Loucy (cell line): ENCODE measurements at regions not wholly inside any gene's neighbourhood (a gene's known extent, or its start where the extent isn't known, plus 50 kb on each side); places are given as distances from the start of the nearest gene placed in this dataset.

ENCODE experiments used
- H2AFZ ChIP-seq: fragments of 200-600 bp; sonication (generic); 2 replicates; pipeline ENCODE4 v1.6.0; 2016; ENCODE audit warnings: antibody characterized with exemption, mild to moderate bottlenecking, low read length, moderate library complexity
- H3F3A ChIP-seq: fragments of 200-600 bp; 2 replicates; pipeline ENCODE4 v1.6.0; 2016; ENCODE audit warnings: antibody characterized with exemption, low read depth, mild to moderate bottlenecking
- H3K27me3 ChIP-seq: fragments of 200-600 bp; sonication (generic); 2 replicates; pipeline ENCODE4 v1.6.1; 2014; ENCODE audit warnings: low read length, mild to moderate bottlenecking; ENCODE audit not compliant: insufficient read depth, poor library complexity, severe bottlenecking
- H3K36me3 ChIP-seq: fragments of 200-600 bp; sonication (generic); 2 replicates; pipeline ENCODE4 v1.6.1; 2016; ENCODE audit warnings: low read length; ENCODE audit not compliant: insufficient read depth
- H3K4me1 ChIP-seq: fragments of 200-600 bp; sonication (generic); 2 replicates; pipeline ENCODE4 v1.5.1; 2014; ENCODE audit warnings: low read length, mild to moderate bottlenecking; ENCODE audit not compliant: insufficient read depth, poor library complexity, severe bottlenecking
- H3K4me2 ChIP-seq: fragments of 200-600 bp; sonication (generic); 2 replicates; pipeline ENCODE4 v1.6.0; 2014; ENCODE audit warnings: antibody characterized with exemption, low read length, low read depth, mild to moderate bottlenecking; ENCODE audit not compliant: poor library complexity, severe bottlenecking
- H3K4me3 ChIP-seq: fragments of 200-600 bp; sonication (generic); 2 replicates; pipeline ENCODE4 v1.5.1; 2014; ENCODE audit warnings: low read length, mild to moderate bottlenecking, mixed read lengths; ENCODE audit not compliant: poor library complexity, severe bottlenecking
- H3K79me2 ChIP-seq: fragments of 200-600 bp; sonication (generic); 2 replicates; pipeline ENCODE4 v1.6.1; 2014; ENCODE audit warnings: low read length; ENCODE audit not compliant: insufficient read depth
- H3K9ac ChIP-seq: fragments of 200-600 bp; sonication (generic); 2 replicates; pipeline ENCODE4 v1.6.0; 2014; ENCODE audit warnings: mild to moderate bottlenecking, low read depth, low read length, moderate library complexity; ENCODE audit not compliant: poor library complexity, severe bottlenecking
- H3K9me2 ChIP-seq: fragments of 200-600 bp; sonication (generic); replicated peaks from 2 replicates; pipeline ENCODE4 v1.6.1; 2016; ENCODE audit warnings: low read depth, low read length, mixed read lengths
- H3K9me3 ChIP-seq: fragments of 200-600 bp; sonication (generic); 2 replicates; pipeline ENCODE4 v1.6.1; 2014; ENCODE audit warnings: mild to moderate bottlenecking, antibody characterized with exemption, low read length, low read depth; ENCODE audit not compliant: insufficient read depth
- H4K20me1 ChIP-seq: fragments of 200-600 bp; sonication (generic); 2 replicates; pipeline ENCODE4 v1.6.0; 2014; ENCODE audit warnings: antibody characterized with exemption, low read length, mild to moderate bottlenecking; ENCODE audit not compliant: insufficient read depth, poor library complexity, severe bottlenecking
- CTCF ChIP-seq: fragments of 200-600 bp; sonication (generic); conservative IDR thresholded peaks from 2 replicates; pipeline ENCODE4 v1.5.1; 2014; ENCODE audit warnings: mild to moderate bottlenecking, antibody characterized with exemption, low read length
- EZH2phosphoT487 ChIP-seq: fragments of 200-600 bp; IDR thresholded peaks from 2 replicates; pipeline ENCODE4 v1.6.1; 2018; ENCODE audit warnings: antibody characterized with exemption, mild to moderate bottlenecking, moderate library complexity, borderline replicate concordance

GRCh38 chr1:38334930-38335592, 288.5 kb upstream of the POU3F1 start:
- Histone ChIP-seq H3K4me3 (no peak overlapping the region), H3K4me2 (no peak overlapping the region), H3K4me1 (no peaks in the 10 kb centered on the region), H3F3A (no peaks in the 10 kb centered on the region), H3K79me2 (no peaks in the 10 kb centered on the region), H2AFZ (no peak overlapping the region), H3K9ac (no peak overlapping the region), H3K9me2 (no peaks in the 10 kb centered on the region), H3K27me3 (no peaks in the 10 kb centered on the region), H3K36me3 (no peaks in the 10 kb centered on the region), H4K20me1 (no peaks in the 10 kb centered on the region), H3K9me3 (no peaks in the 10 kb centered on the region)
- TF ChIP-seq EZH2phosphoT487, result no peak
- no peak for TF ChIP-seq CTCF

DNA sequence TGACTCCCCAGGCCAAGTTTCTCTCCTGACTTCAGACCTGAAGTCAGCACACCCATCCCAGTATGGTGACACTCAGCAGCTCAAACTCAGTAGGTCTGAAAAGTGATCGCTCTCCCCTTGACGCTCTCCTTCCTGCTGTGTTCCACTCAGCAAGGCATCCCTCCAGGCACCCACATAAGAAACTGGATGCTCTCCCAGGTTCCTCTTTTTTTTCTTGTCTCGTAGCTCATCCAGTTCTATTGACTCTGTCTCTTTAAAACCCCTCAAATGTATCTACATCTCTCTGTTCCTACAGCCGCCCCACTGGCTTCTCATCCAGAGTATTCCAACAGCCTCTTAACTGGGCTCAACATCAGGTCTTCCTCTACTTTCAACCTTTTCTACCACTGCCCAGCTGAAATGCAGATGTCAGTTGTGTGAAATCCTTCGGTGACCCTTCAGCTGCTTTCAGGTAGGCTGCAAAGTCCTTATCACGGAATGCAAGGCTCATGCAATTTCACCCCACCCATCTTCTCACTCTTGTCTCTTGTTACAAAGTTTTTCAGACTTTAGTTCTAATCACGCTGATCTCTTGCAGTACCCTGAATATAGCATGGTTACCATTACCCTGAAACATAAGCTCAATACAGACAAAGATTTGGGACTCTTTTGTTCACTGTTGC, 286.2 kb upstream of the POU3F1 start:
- TF ChIP-seq EZH2phosphoT487, result no peak
- TF ChIP-seq CTCF, result no peak
- Histone ChIP-seq H3K9me3 (no peaks in the 10 kb centered on the region), H3K9ac (no peak overlapping the region), H3K79me2 (no peaks in the 10 kb centered on the region), H3K36me3 (no peaks in the 10 kb centered on the region), H3F3A (no peaks in the 10 kb centered on the region), H3K27me3 (no peaks in the 10 kb centered on the region), H4K20me1 (no peaks in the 10 kb centered on the region), H3K4me2 (no peak overlapping the region), H2AFZ (no peak overlapping the region), H3K9me2 (no peaks in the 10 kb centered on the region), H3K4me3 (no peak overlapping the region), H3K4me1 (no peaks in the 10 kb centered on the region)

DNA sequence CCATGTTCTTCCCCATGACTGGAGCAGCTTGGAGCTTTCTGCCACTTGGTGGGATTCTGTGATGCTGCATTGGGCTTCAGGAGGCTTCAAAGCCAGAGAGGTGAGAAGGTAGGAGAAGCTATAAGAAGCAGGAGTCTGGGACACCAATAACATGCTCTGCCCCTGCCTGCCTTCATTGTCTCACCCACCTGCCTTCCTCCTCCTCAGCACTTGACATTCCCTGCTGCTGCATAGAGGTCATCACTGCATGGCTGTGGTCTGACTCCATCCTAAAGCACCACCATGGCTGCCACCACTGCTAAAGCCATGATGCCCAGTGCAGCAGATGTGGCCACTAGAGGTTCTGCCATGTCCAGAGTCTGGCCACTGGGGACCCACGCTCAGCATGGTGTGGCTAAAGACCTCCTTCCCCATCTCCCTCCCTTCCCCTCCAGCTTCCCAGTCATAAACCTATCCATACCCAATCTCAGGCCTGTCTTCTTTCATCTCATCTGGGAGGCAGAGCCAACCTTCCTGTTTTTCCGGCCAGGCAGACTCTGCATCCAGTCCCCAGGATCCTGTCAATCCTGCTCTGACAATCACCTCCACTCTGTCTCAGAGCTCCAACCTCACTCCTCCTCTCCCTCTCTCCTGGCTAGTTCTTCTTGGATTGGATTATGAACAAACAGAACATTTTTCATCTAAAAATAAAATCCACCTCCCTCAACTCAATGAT, 285.1 kb upstream of the POU3F1 start:
- Histone ChIP-seq H3F3A (no peaks in the 10 kb centered on the region), H4K20me1 (no peaks in the 10 kb centered on the region), H3K9ac (no peak overlapping the region), H3K4me1 (no peaks in the 10 kb centered on the region), H3K79me2 (no peaks in the 10 kb centered on the region), H3K27me3 (no peaks in the 10 kb centered on the region), H2AFZ (no peak overlapping the region), H3K36me3 (no peaks in the 10 kb centered on the region), H3K4me2 (no peak overlapping the region), H3K4me3 (no peak overlapping the region), H3K9me2 (no peaks in the 10 kb centered on the region), H3K9me3 (no peaks in the 10 kb centered on the region)
- TF ChIP-seq EZH2phosphoT487 (no peak), CTCF (no peak)
